Sigmoid colon (tissue), 4 donors: ENCODE measurements at regions not wholly inside any gene's neighbourhood (a gene's known extent, or its start where the extent isn't known, plus 50 kb on each side); places are given as distances from the start of the nearest gene placed in this dataset.

ENCODE experiments used
- EP300 ChIP-seq, 4 donors: sonication (generic); formaldehyde crosslinking; IDR thresholded peaks; one replicate each; pipeline ENCODE4 v1.6.1; 2017; ENCODE audit warnings: antibody characterized with exemption in 4 of 4
- POLR2A ChIP-seq, 2 donors: fragments of 450-650 bp; IDR thresholded peaks; one replicate each; pipeline ENCODE4 v1.6.1; 2016; ENCODE audit warnings: antibody characterized with exemption in 2 of 2, mild to moderate bottlenecking in 2 of 2, moderate library complexity in 2 of 2
- POLR2AphosphoS5 ChIP-seq, 4 donors: sonication (generic); formaldehyde crosslinking; IDR thresholded peaks; one replicate each; pipeline ENCODE4 v1.6.1; 2017; ENCODE audit warnings: antibody characterized with exemption in 4 of 4
- TF ChIP-seq, protein P1 (sequence below), 4 experiments: fragments of 450-650 bp in 3 of 4; fragments of 200-600 bp in 1 of 4; IDR thresholded peaks; one replicate each; pipeline ENCODE4 v1.5.1; 2016 to 2019; ENCODE audit warnings: antibody characterized with exemption in 4 of 4, mild to moderate bottlenecking in 3 of 4, moderate library complexity in 2 of 4

DNA sequence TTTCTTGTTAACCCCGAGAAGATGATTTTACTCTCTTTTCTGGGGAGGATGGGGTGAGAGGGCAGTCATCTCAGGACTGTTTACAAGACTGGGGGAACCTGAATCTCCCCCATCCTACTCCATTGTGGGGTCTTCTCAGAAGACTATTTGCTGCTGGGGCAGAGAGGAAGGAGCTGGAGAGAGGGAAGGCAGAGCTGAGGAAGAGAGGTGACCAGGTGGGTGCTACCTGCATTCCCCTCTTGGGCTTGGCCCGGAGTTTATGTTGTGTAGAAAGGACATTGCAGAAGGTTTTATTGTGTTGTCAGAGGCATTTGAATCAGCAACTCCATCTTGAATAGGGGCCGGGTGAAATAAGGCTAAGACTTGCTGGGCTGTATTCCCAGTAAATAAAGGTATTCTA is 247.1 kb upstream of the GALNT17 start:
- TF ChIP-seq, protein P1, sequence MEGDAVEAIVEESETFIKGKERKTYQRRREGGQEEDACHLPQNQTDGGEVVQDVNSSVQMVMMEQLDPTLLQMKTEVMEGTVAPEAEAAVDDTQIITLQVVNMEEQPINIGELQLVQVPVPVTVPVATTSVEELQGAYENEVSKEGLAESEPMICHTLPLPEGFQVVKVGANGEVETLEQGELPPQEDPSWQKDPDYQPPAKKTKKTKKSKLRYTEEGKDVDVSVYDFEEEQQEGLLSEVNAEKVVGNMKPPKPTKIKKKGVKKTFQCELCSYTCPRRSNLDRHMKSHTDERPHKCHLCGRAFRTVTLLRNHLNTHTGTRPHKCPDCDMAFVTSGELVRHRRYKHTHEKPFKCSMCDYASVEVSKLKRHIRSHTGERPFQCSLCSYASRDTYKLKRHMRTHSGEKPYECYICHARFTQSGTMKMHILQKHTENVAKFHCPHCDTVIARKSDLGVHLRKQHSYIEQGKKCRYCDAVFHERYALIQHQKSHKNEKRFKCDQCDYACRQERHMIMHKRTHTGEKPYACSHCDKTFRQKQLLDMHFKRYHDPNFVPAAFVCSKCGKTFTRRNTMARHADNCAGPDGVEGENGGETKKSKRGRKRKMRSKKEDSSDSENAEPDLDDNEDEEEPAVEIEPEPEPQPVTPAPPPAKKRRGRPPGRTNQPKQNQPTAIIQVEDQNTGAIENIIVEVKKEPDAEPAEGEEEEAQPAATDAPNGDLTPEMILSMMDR (IDR thresholded peaks at IDR 0.05) = no peak
- no peak for TF ChIP-seq POLR2AphosphoS5 (IDR thresholded peaks at IDR 0.05)
- TF ChIP-seq POLR2A (IDR thresholded peaks at IDR 0.05) = no peak
- TF ChIP-seq EP300 (IDR thresholded peaks at IDR 0.05) = no peak
